K562 (cell line): ENCODE measurements at regions not wholly inside any gene's neighbourhood (a gene's known extent, or its start where the extent isn't known, plus 50 kb on each side); places are given as distances from the start of the nearest gene placed in this dataset.

ENCODE experiments used
- ATAC-seq: fragments of 200-7000 bp; cut with Tn5 transposase; 3 replicates; pipeline ENCODE4 v1.9.1; 2020; ENCODE audit warnings: moderate library complexity
- BruUV-seq: library from RNA; stranded (reverse); fragments of 400-500 nt; replicated peaks from 2 replicates; lab custom pipeline; 2021; lab: Mats Ljungman, UMichigan
- CTCF ChIA-PET: fragments of 300-600 bp; formaldehyde crosslinking; extraction: SDS; loops from one replicate; lab custom pipeline; 2021; ENCODE audit warnings: low intra/inter-chr PET ratio; lab: Yijun Ruan, JAX
- POLR2A ChIA-PET: fragments of 300-600, 350-650 bp; sonication (Branson Sonifier 250); formaldehyde crosslinking; extraction: SDS; loops from one replicate; lab custom pipeline; 2021; ENCODE audit warnings: antibody characterized with exemption, inconsistent platforms; lab: Yijun Ruan, JAX
- DNase-seq, 4 experiments: peaks; one replicate each; pipeline versions ENCODE4 v3.0.0 to v3.0.0-alpha.2; 2011 to 2018; ENCODE audit warnings: low spot score in 3 of 4, mixed read lengths in 3 of 4; ENCODE audit errors: extremely low read depth in 1 of 4
- FAIRE-seq: peaks from 2 replicates; lab custom pipeline; 2011; peaks lifted over from hg19 to GRCh38; lab: Jason Lieb, UNC
- H2AFZ ChIP-seq: 2 replicates; pipeline ENCODE4 v1.6.0; 2011; ENCODE audit warnings: low read depth, low read length, control low read depth, inconsistent platforms
- H3K27ac ChIP-seq: fragments of 200-600 bp; 3 replicates; pipeline ENCODE4 v1.8.0; 2011; ENCODE audit warnings: low read depth, mild to moderate bottlenecking, control low read depth, inconsistent platforms, low read length, moderate library complexity, mixed read lengths; ENCODE audit errors: extremely low read depth
- H3K27me3 ChIP-seq, 2 experiments: fragments of 300-600 bp in 1 of 2; 2 replicates in 1 of 2; 3 replicates in 1 of 2; pipeline versions ENCODE4 v1.6.0 to v1.8.0; 2011; ENCODE audit warnings: inconsistent platforms in 2 of 2, low read length in 2 of 2, mild to moderate bottlenecking in 1 of 2, mixed read lengths in 1 of 2, moderate library complexity in 1 of 2; ENCODE audit not compliant: control insufficient read depth in 2 of 2, insufficient read depth in 2 of 2
- H3K36me3 ChIP-seq: fragments of 300-600 bp; 3 replicates; pipeline ENCODE4 v1.8.0; 2011; ENCODE audit warnings: mild to moderate bottlenecking, low read length, inconsistent platforms; ENCODE audit not compliant: control insufficient read depth, insufficient read depth
- H3K4me1 ChIP-seq, 2 experiments: fragments of 200-600 bp in 1 of 2; replicated peaks in 1 of 2; 2 replicates in 1 of 2; 3 replicates in 1 of 2; pipeline versions ENCODE4 v1.5.1 to v1.8.0; 2011; ENCODE audit warnings: inconsistent platforms in 2 of 2, low read length in 2 of 2, mild to moderate bottlenecking in 1 of 2, mixed read lengths in 1 of 2, moderate library complexity in 1 of 2; ENCODE audit not compliant: control insufficient read depth in 2 of 2, insufficient read depth in 2 of 2
- H3K4me2 ChIP-seq: 2 replicates; pipeline ENCODE4 v1.6.1; 2011; ENCODE audit warnings: low read length, control low read depth, inconsistent platforms, mixed read lengths; ENCODE audit not compliant: insufficient read depth
- H3K4me3 ChIP-seq: fragments of 200-600 bp; sonication (generic), shearing (Covaris generic); 2 replicates; pipeline ENCODE4 v1.5.1; 2016; ENCODE audit warnings: control low read depth, inconsistent platforms
- H3K79me2 ChIP-seq: fragments of 200-600 bp; 3 replicates; pipeline ENCODE4 v1.8.0; 2011; ENCODE audit warnings: low read length, inconsistent platforms; ENCODE audit not compliant: control insufficient read depth, insufficient read depth
- H3K9ac ChIP-seq, 2 experiments: 2 replicates each; pipeline versions ENCODE4 v1.6.0 to v1.6.1; 2011; ENCODE audit warnings: low read depth in 2 of 2, low read length in 2 of 2, control low read depth in 1 of 2, inconsistent platforms in 1 of 2, mild to moderate bottlenecking in 1 of 2, mixed read lengths in 1 of 2; ENCODE audit not compliant: insufficient read depth in 1 of 2
- H3K9me1 ChIP-seq: one replicate; pipeline ENCODE4 v1.6.0; 2011; ENCODE audit warnings: inconsistent platforms, mild to moderate bottlenecking, low read length, moderate library complexity; ENCODE audit not compliant: control insufficient read depth, insufficient read depth
- H3K9me3 ChIP-seq: replicated peaks from 2 replicates; pipeline ENCODE4 v1.5.1; 2011; ENCODE audit warnings: low read depth, low read length, inconsistent platforms; ENCODE audit not compliant: control insufficient read depth, insufficient read depth
- H4K20me1 ChIP-seq: replicated peaks from 2 replicates; pipeline ENCODE4 v1.6.1; 2011; ENCODE audit warnings: low read length, inconsistent platforms, mixed read lengths; ENCODE audit not compliant: control insufficient read depth, insufficient read depth
- MTA3 ChIP-seq: fragments of 450-650 bp; formaldehyde crosslinking; IDR thresholded peaks from 2 replicates; pipeline ENCODE4 v1.6.1; 2017; ENCODE audit warnings: mild to moderate bottlenecking, borderline replicate concordance
- ZKSCAN8 ChIP-seq: fragments of 200-800 bp; sonication (Bioruptor generic); IDR thresholded peaks from 2 replicates; pipeline ENCODE4 v1.6.1; 2016; ENCODE audit warnings: missing genetic modification characterization, missing compliant biosample characterization
- WGBS: fragments of 100-300 bp; shearing (Covaris generic); methylation state at CpG from one replicate; pipeline ENCODE4 v1.1.6; 2016; ENCODE audit warnings: low coverage, mixed read lengths; ENCODE audit not compliant: insufficient coverage; ENCODE audit errors: missing lambda C conversion rate; 5-methylcytosine and 5-hydroxymethylcytosine counted together
- in situ Hi-C: fragments of 300-500 bp; cut with MboI; formaldehyde crosslinking; loops from 4 replicates; pipeline ENCODE4 v1.15.0; 2018; ENCODE audit warnings: inconsistent platforms, mixed read lengths
- intact Hi-C: fragments of 100-400 bp; cut with micrococcal nuclease; formaldehyde crosslinking; loops from 2 replicates; pipeline ENCODE4 v1.14.2; 2022
- TF ChIP-seq, protein P1 (sequence below), 2 experiments: fragments of 450-650 bp in 1 of 2; sonication (generic) in 1 of 2; formaldehyde crosslinking in 1 of 2; IDR thresholded peaks; 2 replicates each; pipeline versions ENCODE4 v1.7.1 to v1.9.0; 2016 to 2022; ENCODE audit warnings: inconsistent platforms in 1 of 2, mild to moderate bottlenecking in 1 of 2, missing genetic modification reagents in 1 of 2
- TF ChIP-seq, protein P2 (sequence below), 3 experiments: IDR thresholded peaks in 2 of 3; conservative IDR thresholded peaks in 1 of 3; 2 replicates each; pipeline ENCODE4 v1.5.1; 2011 to 2012; ENCODE audit warnings: low read length in 3 of 3, mild to moderate bottlenecking in 3 of 3, control low read depth in 2 of 3, improper control_type of control experiment in 1 of 3, inconsistent platforms in 1 of 3, low read depth in 1 of 3, mixed read lengths in 1 of 3, moderate library complexity in 1 of 3; ENCODE audit not compliant: insufficient read depth in 2 of 3
- TF ChIP-seq, protein P3 (sequence below): fragments of 450-650 bp; IDR thresholded peaks from 2 replicates; pipeline ENCODE4 v1.6.1; 2014; ENCODE audit warnings: low read depth, mild to moderate bottlenecking, moderate library complexity, borderline replicate concordance

DNA sequence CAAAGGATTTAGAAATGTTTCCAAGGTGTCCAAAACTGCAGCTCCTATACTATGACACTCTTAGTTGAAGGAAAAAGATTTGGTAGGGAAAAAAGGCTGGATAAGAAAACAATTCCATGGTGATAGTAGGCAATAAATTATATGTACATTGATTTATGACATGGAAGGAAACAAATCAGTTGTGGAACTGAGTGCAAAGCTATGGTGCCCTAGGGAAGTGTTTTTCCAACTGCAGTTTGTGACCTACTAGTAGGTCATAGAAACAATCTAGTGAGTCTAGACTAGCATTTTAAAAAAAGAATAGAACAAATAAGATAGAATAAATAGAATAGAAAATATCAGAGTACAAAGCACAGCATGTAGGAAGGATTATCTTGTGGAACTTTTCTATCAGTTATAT is 58.4 kb upstream of the TSPAN5 start (continued):
- TF ChIP-seq, protein P1, sequence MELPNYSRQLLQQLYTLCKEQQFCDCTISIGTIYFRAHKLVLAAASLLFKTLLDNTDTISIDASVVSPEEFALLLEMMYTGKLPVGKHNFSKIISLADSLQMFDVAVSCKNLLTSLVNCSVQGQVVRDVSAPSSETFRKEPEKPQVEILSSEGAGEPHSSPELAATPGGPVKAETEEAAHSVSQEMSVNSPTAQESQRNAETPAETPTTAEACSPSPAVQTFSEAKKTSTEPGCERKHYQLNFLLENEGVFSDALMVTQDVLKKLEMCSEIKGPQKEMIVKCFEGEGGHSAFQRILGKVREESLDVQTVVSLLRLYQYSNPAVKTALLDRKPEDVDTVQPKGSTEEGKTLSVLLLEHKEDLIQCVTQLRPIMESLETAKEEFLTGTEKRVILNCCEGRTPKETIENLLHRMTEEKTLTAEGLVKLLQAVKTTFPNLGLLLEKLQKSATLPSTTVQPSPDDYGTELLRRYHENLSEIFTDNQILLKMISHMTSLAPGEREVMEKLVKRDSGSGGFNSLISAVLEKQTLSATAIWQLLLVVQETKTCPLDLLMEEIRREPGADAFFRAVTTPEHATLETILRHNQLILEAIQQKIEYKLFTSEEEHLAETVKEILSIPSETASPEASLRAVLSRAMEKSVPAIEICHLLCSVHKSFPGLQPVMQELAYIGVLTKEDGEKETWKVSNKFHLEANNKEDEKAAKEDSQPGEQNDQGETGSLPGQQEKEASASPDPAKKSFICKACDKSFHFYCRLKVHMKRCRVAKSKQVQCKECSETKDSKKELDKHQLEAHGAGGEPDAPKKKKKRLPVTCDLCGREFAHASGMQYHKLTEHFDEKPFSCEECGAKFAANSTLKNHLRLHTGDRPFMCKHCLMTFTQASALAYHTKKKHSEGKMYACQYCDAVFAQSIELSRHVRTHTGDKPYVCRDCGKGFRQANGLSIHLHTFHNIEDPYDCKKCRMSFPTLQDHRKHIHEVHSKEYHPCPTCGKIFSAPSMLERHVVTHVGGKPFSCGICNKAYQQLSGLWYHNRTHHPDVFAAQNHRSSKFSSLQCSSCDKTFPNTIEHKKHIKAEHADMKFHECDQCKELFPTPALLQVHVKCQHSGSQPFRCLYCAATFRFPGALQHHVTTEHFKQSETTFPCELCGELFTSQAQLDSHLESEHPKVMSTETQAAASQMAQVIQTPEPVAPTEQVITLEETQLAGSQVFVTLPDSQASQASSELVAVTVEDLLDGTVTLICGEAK (IDR thresholded peaks at IDR 0.05): no peak
- TF ChIP-seq, protein P1 (CRISPR knock-in tag; IDR thresholded peaks at IDR 0.05): no peak

DNA sequence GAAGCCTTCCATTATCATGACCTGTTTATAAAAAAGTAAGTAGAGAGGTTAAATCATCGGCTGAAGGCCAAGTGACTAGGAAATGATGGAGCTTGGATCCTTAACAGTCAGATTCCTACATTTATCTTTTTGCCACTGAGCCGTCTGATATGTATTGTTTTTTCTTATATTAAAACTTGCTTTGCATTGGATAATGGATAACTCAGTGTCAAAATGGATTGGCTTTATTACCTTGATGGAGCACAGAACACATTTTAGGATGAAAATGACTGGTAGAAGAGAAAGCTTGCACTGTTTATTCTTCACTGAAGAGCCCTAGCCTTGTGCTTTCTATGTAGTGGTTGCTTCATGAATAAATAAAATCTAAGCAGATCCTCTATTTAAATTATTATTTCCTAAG is 54.2 kb upstream of the TSPAN5 start:
- no peaks in the 10 kb centered on the region for H3K9me1 ChIP-seq
- H3K9ac ChIP-seq: no peak overlapping the region
- H3K79me2 ChIP-seq: no peaks in the 10 kb centered on the region
- H2AFZ ChIP-seq: no peak overlapping the region
- no peaks in the 10 kb centered on the region for H3K4me1 ChIP-seq
- no peak for FAIRE-seq
- H3K36me3 ChIP-seq: no peaks in the 10 kb centered on the region
- CTCF ChIA-PET: no interaction called here
- no peaks in the 10 kb centered on the region for H3K27me3 ChIP-seq
- BruUV-seq: no TSS peak
- WGBS: 11% methylated on average over 2 of the region's 2 CpGs
- intact Hi-C loops: no loop called here
- no peak overlapping the region for H3K27ac ChIP-seq
- H3K4me2 ChIP-seq: no peak overlapping the region
- in situ Hi-C loops: no loop called here
- H4K20me1 ChIP-seq: no peaks in the 10 kb centered on the region
- no peaks in the 10 kb centered on the region for H3K9me3 ChIP-seq
- POLR2A ChIA-PET: no interaction called here
- H3K4me3 ChIP-seq: no peak overlapping the region
- no peak for DNase-seq
- no peak for ATAC-seq
- TF ChIP-seq ZKSCAN8 (CRISPR knock-in tag) (no peak), MTA3 (no peak)
- TF ChIP-seq, protein P2, sequence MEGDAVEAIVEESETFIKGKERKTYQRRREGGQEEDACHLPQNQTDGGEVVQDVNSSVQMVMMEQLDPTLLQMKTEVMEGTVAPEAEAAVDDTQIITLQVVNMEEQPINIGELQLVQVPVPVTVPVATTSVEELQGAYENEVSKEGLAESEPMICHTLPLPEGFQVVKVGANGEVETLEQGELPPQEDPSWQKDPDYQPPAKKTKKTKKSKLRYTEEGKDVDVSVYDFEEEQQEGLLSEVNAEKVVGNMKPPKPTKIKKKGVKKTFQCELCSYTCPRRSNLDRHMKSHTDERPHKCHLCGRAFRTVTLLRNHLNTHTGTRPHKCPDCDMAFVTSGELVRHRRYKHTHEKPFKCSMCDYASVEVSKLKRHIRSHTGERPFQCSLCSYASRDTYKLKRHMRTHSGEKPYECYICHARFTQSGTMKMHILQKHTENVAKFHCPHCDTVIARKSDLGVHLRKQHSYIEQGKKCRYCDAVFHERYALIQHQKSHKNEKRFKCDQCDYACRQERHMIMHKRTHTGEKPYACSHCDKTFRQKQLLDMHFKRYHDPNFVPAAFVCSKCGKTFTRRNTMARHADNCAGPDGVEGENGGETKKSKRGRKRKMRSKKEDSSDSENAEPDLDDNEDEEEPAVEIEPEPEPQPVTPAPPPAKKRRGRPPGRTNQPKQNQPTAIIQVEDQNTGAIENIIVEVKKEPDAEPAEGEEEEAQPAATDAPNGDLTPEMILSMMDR (IDR thresholded peaks at IDR 0.05 in 2 of 3, conservative IDR thresholded peaks at IDR 0.05 in 1 of 3; ENCODE audit: insufficient read depth in 2 of 3, low read depth in 1 of 3, low read length in 3 of 3): no peak
- TF ChIP-seq, protein P3, sequence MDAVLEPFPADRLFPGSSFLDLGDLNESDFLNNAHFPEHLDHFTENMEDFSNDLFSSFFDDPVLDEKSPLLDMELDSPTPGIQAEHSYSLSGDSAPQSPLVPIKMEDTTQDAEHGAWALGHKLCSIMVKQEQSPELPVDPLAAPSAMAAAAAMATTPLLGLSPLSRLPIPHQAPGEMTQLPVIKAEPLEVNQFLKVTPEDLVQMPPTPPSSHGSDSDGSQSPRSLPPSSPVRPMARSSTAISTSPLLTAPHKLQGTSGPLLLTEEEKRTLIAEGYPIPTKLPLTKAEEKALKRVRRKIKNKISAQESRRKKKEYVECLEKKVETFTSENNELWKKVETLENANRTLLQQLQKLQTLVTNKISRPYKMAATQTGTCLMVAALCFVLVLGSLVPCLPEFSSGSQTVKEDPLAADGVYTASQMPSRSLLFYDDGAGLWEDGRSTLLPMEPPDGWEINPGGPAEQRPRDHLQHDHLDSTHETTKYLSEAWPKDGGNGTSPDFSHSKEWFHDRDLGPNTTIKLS: no peak
